NCI-H1105 (cell line): ENCODE measurements at regions not wholly inside any gene's neighbourhood (a gene's known extent, or its start where the extent isn't known, plus 50 kb on each side); places are given as distances from the start of the nearest gene placed in this dataset.
"Not testable (repeated sequence)": the region's sequence is repeated elsewhere in the genome, so short reads cannot be mapped to it uniquely, and the experiment has no call there.

ENCODE experiments used
- DNase-seq: peaks from one replicate; lab custom pipeline; 2025; lab: John Stamatoyannopoulos, UW

GRCh38 chr5:26415987-26416779 lies 622.2 kb downstream of the CDH9 start:
- no peak for DNase-seq

GRCh38 chr5:26390608-26391007 lies 647.8 kb downstream of the CDH9 start:
- DNase-seq, result no peak

GRCh38 chr5:26388976-26389375 lies 649.4 kb downstream of the CDH9 start:
- peak; percentile 55 for DNase-seq

GRCh38 chr5:26386532-26386931 lies 651.9 kb downstream of the CDH9 start:
- DNase-seq, result no peak

- not testable (repeated sequence) for DNase-seq
Observed at GRCh38 chr5:26364624-26365023, 673.8 kb downstream of the CDH9 start.

GRCh38 chr5:26343801-26344325 lies 694.5 kb downstream of the CDH9 start:
- no peak for DNase-seq

GRCh38 chr5:26339576-26339975 lies 698.8 kb downstream of the CDH9 start:
- no peak for DNase-seq

GRCh38 chr5:26329562-26330189 lies 708.7 kb downstream of the CDH9 start:
- no peak for DNase-seq

- DNase-seq, result no peak
Observed at GRCh38 chr5:26326153-26326759, 712.1 kb downstream of the CDH9 start.

GRCh38 chr5:26325432-26325831 lies 713.0 kb downstream of the CDH9 start:
- not testable (repeated sequence) for DNase-seq

- not testable (repeated sequence) for DNase-seq
Observed at GRCh38 chr5:26324273-26324895, 714.0 kb downstream of the CDH9 start.

GRCh38 chr5:26323794-26324193 lies 714.6 kb downstream of the CDH9 start:
- DNase-seq, result no peak

- no peak for DNase-seq
Observed at GRCh38 chr5:26321278-26321677, 717.1 kb downstream of the CDH9 start.

GRCh38 chr5:26310415-26310814 lies 728.0 kb downstream of the CDH9 start:
- DNase-seq, result no peak

GRCh38 chr5:26295541-26295940 lies 742.8 kb downstream of the CDH9 start:
- no peak for DNase-seq

GRCh38 chr5:26282190-26282589 lies 756.2 kb downstream of the CDH9 start:
- no peak for DNase-seq

GRCh38 chr5:26278078-26278477 lies 760.3 kb downstream of the CDH9 start:
- DNase-seq, result no peak

- peak; percentile 13 for DNase-seq
Observed at GRCh38 chr5:26259081-26259480, 779.3 kb downstream of the CDH9 start.

- no peak for DNase-seq
Observed at GRCh38 chr5:26245321-26245720, 793.1 kb downstream of the CDH9 start.

- no peak for DNase-seq
Observed at GRCh38 chr5:26239588-26239987, 798.8 kb downstream of the CDH9 start.

GRCh38 chr5:26237489-26237888 lies 800.9 kb downstream of the CDH9 start:
- no peak for DNase-seq

- DNase-seq, result no peak
Observed at GRCh38 chr5:26236936-26237335, 801.5 kb downstream of the CDH9 start.
